HFFc6 (cell line): ENCODE measurements at regions not wholly inside any gene's neighbourhood (a gene's known extent, or its start where the extent isn't known, plus 50 kb on each side); places are given as distances from the start of the nearest gene placed in this dataset.
A peak's percentile ranks its signal among the peaks of the same experiment; 100 is the strongest.

Experiments used
- DNase-seq: peaks from one replicate; pipeline ENCODE4 v3.0.0-alpha.2; 2018
- H3K27ac Mint-ChIP-seq: 2 replicates; pipeline ENCODE4 v1.8.0; 2020; ENCODE audit warnings: mild to moderate bottlenecking, mixed read lengths
- H3K27me3 Mint-ChIP-seq: 2 replicates; pipeline ENCODE4 v1.8.0; 2021; ENCODE audit warnings: mild to moderate bottlenecking, moderate library complexity, mixed read lengths; ENCODE audit not compliant: insufficient read depth
- H3K36me3 Mint-ChIP-seq: 2 replicates; pipeline ENCODE4 v1.8.0; 2021; ENCODE audit warnings: low read depth, mixed read lengths
- H3K4me1 Mint-ChIP-seq: 2 replicates; pipeline ENCODE4 v1.8.0; 2020; ENCODE audit warnings: low read depth, mixed read lengths
- H3K4me3 Mint-ChIP-seq: 2 replicates; pipeline ENCODE4 v1.8.0; 2020; ENCODE audit warnings: mild to moderate bottlenecking, moderate library complexity, mixed read lengths
- H3K9me3 Mint-ChIP-seq: 2 replicates; pipeline ENCODE4 v1.8.0; 2020; ENCODE audit warnings: mild to moderate bottlenecking, mixed read lengths
- CTCF ChIP-seq: fragments of 200-600 bp; sonication (generic); IDR thresholded peaks from 2 replicates; pipeline ENCODE4 v1.5.0; 2021; ENCODE audit warnings: antibody characterized with exemption, mild to moderate bottlenecking

GRCh38 chr3:56985460-56985859 is 75.0 kb upstream of the SPATA12 start:
- Mint-ChIP-seq H3K27ac (no peak overlapping the region), H3K4me1 (peaks cover 52% of the 10 kb centered on the region), H3K36me3 (no peaks in the 10 kb centered on the region), H3K9me3 (no peaks in the 10 kb centered on the region), H3K4me3 (no peak overlapping the region), H3K27me3 (peaks cover 9% of the 10 kb centered on the region)
- no peak for TF ChIP-seq CTCF
- no peak for DNase-seq

GRCh38 chr3:56983427-56983826 is 77.0 kb upstream of the SPATA12 start:
- no peaks in the 10 kb centered on the region for H3K36me3 Mint-ChIP-seq
- H3K27ac Mint-ChIP-seq: no peak overlapping the region
- peaks cover 45% of the 10 kb centered on the region for H3K4me1 Mint-ChIP-seq
- no peak for DNase-seq
- H3K4me3 Mint-ChIP-seq: no peak overlapping the region
- no peaks in the 10 kb centered on the region for H3K9me3 Mint-ChIP-seq
- no peak for TF ChIP-seq CTCF
- no peaks in the 10 kb centered on the region for H3K27me3 Mint-ChIP-seq

GRCh38 chr3:56981445-56982230 is 78.8 kb upstream of the SPATA12 start:
- DNase-seq: no peak
- TF ChIP-seq CTCF: no peak
- H3K27ac Mint-ChIP-seq: peak overlapping the region; percentile 89
- no peaks in the 10 kb centered on the region for H3K27me3 Mint-ChIP-seq
- H3K36me3 Mint-ChIP-seq: no peaks in the 10 kb centered on the region
- peaks cover 48% of the 10 kb centered on the region for H3K4me1 Mint-ChIP-seq
- no peaks in the 10 kb centered on the region for H3K9me3 Mint-ChIP-seq
- peak overlapping the region; percentile 42 for H3K4me3 Mint-ChIP-seq

GRCh38 chr3:56980798-56981390 is 79.6 kb upstream of the SPATA12 start:
- TF ChIP-seq CTCF: no peak
- Mint-ChIP-seq H3K36me3 (no peaks in the 10 kb centered on the region), H3K27me3 (no peaks in the 10 kb centered on the region), H3K9me3 (no peaks in the 10 kb centered on the region), H3K4me3 (peak overlapping the region; percentile 42), H3K27ac (peak overlapping the region; percentile 89), H3K4me1 (peaks cover 44% of the 10 kb centered on the region)
- peak; percentile 99 for DNase-seq

GRCh38 chr3:56980243-56980642 is 80.2 kb upstream of the SPATA12 start:
- no peaks in the 10 kb centered on the region for H3K9me3 Mint-ChIP-seq
- H3K4me1 Mint-ChIP-seq: peaks cover 37% of the 10 kb centered on the region
- H3K27me3 Mint-ChIP-seq: no peaks in the 10 kb centered on the region
- H3K4me3 Mint-ChIP-seq: no peak overlapping the region
- no peak for TF ChIP-seq CTCF
- peak overlapping the region; percentile 89 for H3K27ac Mint-ChIP-seq
- no peak for DNase-seq
- no peaks in the 10 kb centered on the region for H3K36me3 Mint-ChIP-seq
